ENCODE measurements at regions not wholly inside any gene's neighbourhood (a gene's known extent, or its start where the extent isn't known, plus 50 kb on each side); places are given as distances from the start of the nearest gene placed in this dataset.

DNA sequence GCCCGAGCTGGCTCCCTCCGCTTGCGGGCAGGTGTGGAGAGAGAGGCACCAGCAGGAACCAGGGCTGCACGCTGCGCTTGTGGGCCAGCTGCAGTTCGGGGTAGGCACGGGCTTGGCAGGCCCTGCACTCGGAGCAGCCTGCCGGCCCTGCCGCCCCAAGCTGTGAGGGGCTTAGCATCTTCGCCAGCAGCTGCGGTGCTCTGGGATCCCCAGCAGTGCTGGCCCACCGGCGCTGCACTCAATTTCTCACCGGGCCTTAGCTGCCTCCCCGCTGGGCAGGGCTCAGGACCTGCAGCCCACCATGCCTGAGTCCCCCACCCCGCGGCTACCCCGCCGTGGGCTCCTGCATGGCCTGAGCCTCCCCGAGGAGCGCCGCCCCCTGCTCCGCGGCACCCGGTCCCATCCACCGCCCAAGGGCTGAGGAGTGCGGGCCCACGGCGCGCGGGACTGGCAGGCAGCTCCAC lies 434.4 kb upstream of the RGPD4 start:
- intact Hi-C loops (cut with DNase I), result no loop called here
- no peak for DNase-seq (ENCODE audit: low spot score)
- no peak for ATAC-seq

DNA sequence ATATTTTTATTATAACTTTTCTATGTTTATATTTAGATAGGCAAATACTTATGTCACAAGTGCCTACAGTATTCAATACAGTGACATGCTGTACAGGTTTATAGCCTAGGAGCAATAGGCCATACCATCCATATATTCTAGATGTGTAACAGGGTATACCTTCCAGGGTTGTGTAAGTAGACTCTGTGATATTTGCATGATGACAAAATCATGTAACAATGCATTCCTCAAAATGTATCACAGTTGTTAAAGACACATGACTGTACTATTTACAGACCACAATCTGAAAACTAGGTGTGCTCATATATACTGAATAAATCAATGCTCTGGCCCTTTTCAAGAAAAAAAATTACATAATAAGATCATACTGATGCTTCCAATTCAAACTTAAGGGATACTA lies 433.2 kb upstream of the RGPD4 start:
- no peak for ATAC-seq
- DNase-seq (ENCODE audit: low spot score), result no peak
- intact Hi-C loops (cut with DNase I), result no loop called here

DNA sequence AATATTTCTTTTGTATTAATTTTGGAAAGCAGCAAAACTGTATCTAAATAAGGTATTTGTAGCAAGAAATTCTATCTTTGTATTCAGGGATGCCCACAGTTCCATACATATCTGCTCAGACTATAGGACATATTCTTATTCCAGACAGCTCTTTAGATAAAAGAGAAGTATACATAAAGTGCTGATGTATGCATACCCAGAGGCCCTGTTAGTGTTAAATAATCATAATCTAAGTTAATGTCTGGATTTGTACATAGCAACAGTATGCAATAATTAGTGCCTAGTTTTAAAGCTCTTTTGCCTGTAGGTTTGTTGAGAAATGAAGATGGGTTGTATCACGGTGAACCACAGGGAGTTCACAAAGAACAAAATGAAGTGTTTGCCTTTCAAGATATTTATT lies 428.0 kb upstream of the RGPD4 start:
- ATAC-seq (no peak), DNase-seq (ENCODE audit: low spot score) (no peak)
- intact Hi-C loops (cut with DNase I), result no loop called here

GRCh38 chr2:107402330-107402729 lies 424.4 kb upstream of the RGPD4 start:
- intact Hi-C loops (cut with DNase I), result no loop called here
- DNase-seq (ENCODE audit: low spot score), result no peak
- no peak for ATAC-seq

- DNase-seq (ENCODE audit: low spot score) (no peak), ATAC-seq (no peak)
- intact Hi-C loops (cut with DNase I), result no loop called here
Observed at GRCh38 chr2:107405261-107405660, 421.4 kb upstream of the RGPD4 start.

DNA sequence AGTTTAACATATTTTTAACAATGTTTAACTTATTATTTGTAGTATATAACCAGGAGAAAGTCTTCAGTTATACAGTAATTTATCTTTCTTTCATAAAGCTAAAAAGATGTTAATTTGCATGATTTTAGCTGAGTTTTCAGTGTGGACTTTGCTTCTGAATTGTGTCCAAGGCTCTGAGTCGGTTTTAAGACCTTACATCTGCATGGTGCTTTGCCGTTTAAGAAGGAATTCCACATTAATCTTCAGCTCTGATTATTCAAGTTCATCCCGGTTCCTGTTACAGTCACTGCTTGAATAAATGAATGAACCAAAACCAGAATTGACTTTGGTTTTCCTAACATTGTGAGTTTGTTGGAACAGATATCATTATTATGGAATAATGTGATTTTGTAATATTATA lies 419.7 kb upstream of the RGPD4 start:
- ATAC-seq, result no peak
- intact Hi-C loops (cut with DNase I), result no loop called here
- DNase-seq (ENCODE audit: low spot score), result no peak

- intact Hi-C loops (cut with DNase I), result no loop called here
- ATAC-seq, result no peak
Observed at GRCh38 chr2:107407974-107408373, 418.7 kb upstream of the RGPD4 start.

GRCh38 chr2:107411267-107411666 lies 415.4 kb upstream of the RGPD4 start:
- ATAC-seq (no peak), DNase-seq (ENCODE audit: low spot score) (no peak)
- intact Hi-C loops (cut with DNase I), result no loop called here

More at GRCh38 chr2:107407974-107408373, 418.7 kb upstream of the RGPD4 start:
- no peak for DNase-seq (ENCODE audit: low spot score)

DNA sequence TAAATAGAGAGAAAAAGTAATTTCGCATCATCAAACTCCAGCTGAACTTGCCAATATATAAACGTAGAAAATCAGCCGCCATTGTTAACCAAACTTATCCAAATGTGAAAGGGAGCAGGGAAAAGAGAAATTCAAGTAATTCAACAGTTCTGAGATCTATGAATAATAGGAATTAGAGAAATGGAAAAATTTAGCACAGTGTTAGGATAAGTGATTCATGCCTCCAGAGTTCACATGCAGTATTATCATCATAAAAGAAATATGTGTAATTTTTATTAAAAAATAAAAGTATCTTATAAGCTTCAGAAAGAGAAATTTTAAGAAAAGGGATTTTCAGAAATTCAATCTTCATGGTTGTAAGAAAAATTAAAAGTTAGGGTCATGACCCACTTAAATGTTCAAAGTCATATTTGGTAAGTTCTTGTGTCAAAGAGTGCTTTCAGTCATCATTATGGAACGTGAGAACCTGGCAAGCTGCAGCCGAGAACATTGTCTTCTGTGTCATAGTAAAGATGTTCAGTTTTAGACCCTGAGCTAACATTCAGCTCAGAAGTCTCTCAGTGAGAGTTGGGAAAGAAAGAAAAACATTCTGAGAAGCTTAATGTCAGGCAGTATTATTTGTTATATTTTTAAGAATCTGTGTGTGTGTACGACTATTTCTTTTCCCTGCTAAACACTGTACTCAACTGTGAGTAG lies 414.3 kb upstream of the RGPD4 start:
- intact Hi-C loops (cut with DNase I), result no loop called here
- ATAC-seq, result peak; percentile 56

GRCh38 chr2:107412981-107413380 lies 413.7 kb upstream of the RGPD4 start:
- no peak for ATAC-seq
- no peak for DNase-seq (ENCODE audit: low spot score)
- intact Hi-C loops (cut with DNase I), result no loop called here

More for the DNA sequence above, 414.3 kb upstream of the RGPD4 start:
- no peak for DNase-seq (ENCODE audit: low spot score)

GRCh38 chr2:107414376-107414775 lies 412.3 kb upstream of the RGPD4 start:
- intact Hi-C loops (cut with DNase I), result no loop called here
- DNase-seq (ENCODE audit: low spot score) (no peak), ATAC-seq (peak; percentile 36)

GRCh38 chr2:107418708-107419107 lies 408.0 kb upstream of the RGPD4 start:
- intact Hi-C loops (cut with DNase I), result no loop called here
- no peak for ATAC-seq
- no peak for DNase-seq (ENCODE audit: low spot score)

DNA sequence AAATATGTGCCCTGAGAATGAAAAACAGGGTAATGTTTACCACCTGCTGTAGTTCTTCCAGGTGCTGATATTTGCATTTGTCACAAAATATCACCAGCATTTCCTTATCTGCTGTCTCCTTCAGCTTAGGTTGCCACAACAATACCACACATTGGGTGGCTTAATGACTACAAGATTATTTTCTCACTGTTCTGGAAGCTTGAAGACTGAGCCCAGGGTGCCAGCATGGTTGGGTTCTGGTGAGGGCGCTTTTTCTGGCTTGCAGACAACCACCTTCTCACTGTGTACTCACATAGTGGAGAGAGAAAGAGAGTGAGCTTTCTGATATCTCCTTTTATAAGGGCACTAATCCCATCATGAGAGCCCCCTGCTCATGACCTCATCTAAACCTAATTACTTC lies 407.5 kb upstream of the RGPD4 start:
- no peak for ATAC-seq
- intact Hi-C loops (cut with DNase I), result no loop called here
- DNase-seq (ENCODE audit: low spot score), result no peak

DNA sequence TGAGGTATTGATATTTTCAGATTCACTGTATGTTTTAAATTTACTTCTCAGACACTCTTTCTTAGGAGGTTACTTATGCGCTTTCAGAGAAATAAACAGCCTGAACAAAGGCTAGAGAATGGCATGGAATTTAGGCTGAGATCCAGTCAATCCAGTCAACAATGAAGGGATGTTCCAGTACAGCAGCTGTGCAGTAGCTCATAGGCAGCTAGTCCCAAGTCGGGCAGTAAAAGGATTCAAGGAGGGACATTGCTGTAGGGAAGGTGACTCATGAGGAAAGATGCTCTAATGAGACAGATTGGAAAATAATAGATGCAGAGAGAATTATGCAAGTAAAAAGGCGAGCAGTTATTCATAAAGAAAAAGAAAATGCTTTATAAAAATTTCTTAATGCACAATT lies 397.9 kb upstream of the RGPD4 start:
- no peak for ATAC-seq
- intact Hi-C loops (cut with DNase I), result no loop called here
- DNase-seq (ENCODE audit: low spot score), result no peak

GRCh38 chr2:107430006-107430405 lies 396.7 kb upstream of the RGPD4 start:
- intact Hi-C loops (cut with DNase I), result no loop called here
- no peak for ATAC-seq
- DNase-seq (ENCODE audit: low spot score), result no peak

GRCh38 chr2:107430596-107431266 lies 396.0 kb upstream of the RGPD4 start:
- intact Hi-C loops (cut with DNase I), result no loop called here
- no peak for DNase-seq (ENCODE audit: low spot score)
- ATAC-seq, result no peak

GRCh38 chr2:107436281-107436680 lies 390.4 kb upstream of the RGPD4 start:
- intact Hi-C loops (cut with DNase I), result no loop called here
- no peak for DNase-seq (ENCODE audit: low spot score)
- no peak for ATAC-seq

DNA sequence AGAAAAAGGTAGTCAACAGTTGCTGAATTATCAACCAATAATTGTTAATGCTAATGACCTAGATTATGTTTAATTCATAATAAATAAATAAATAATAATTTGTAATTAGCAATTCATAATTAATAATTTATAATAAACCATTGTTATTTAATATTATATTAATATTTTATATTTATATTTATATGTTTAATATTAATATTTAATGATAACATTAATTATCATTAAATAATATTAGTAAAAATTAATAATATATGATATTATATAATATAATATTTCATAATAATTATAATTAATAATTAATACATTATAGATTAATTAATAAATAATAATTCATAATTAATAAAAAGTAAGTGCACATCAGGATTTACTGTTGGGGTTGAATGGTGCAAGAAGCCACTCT lies 389.4 kb upstream of the RGPD4 start:
- intact Hi-C loops (cut with DNase I), result no loop called here
- ATAC-seq (no peak), DNase-seq (ENCODE audit: low spot score) (no peak)

GRCh38 chr2:107437807-107438206 lies 388.9 kb upstream of the RGPD4 start:
- no peak for DNase-seq (ENCODE audit: low spot score)

GRCh38 chr2:107448160-107448559 lies 378.5 kb upstream of the RGPD4 start:
- no peak for DNase-seq (ENCODE audit: low spot score)
- intact Hi-C loops (cut with DNase I), result no loop called here
- ATAC-seq, result no peak

More at GRCh38 chr2:107437807-107438206, 388.9 kb upstream of the RGPD4 start:
- intact Hi-C loops (cut with DNase I), result no loop called here
- ATAC-seq, result no peak

DNA sequence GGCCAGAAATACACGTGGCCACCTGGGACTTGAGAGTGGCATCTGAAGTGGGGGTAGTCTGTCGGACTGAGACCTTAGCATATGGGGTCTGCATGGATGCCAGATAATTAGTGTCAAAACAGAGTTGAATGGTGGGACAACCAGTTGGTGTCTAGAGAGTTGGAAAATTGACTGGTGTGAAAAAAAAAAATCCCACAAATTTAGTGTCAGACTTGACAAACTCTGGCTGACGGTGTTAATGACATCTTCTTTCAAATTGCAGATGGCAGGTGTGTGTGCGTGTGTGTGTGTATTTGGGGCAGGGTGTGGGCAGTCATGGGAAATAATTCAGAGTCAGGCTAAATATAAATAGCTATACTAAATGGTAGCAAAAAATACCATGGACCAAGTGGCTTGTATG lies 365.4 kb upstream of the RGPD4 start:
- ATAC-seq (no peak), DNase-seq (ENCODE audit: low spot score) (no peak)
- intact Hi-C loops (cut with DNase I), result no loop called here
